NCI-H1092 (cell line): ENCODE measurements at regions not wholly inside any gene's neighbourhood (a gene's known extent, or its start where the extent isn't known, plus 50 kb on each side); places are given as distances from the start of the nearest gene placed in this dataset.
A peak's percentile ranks its signal among the peaks of the same experiment; 100 is the strongest.

ENCODE experiments used
- DNase-seq: peaks from one replicate; lab custom pipeline; 2025; lab: John Stamatoyannopoulos, UW

- DNase-seq, result no peak
These were observed 703.5 kb downstream of the PDHA2 start for GRCh38 chr4:96543346-96543745.

GRCh38 chr4:96558466-96558865 lies 718.6 kb downstream of the PDHA2 start:
- DNase-seq, result no peak

GRCh38 chr4:96566755-96567154 lies 726.9 kb downstream of the PDHA2 start:
- DNase-seq, result no peak

GRCh38 chr4:96585304-96585703 lies 745.4 kb downstream of the PDHA2 start:
- DNase-seq, result no peak

- peak; percentile 31 for DNase-seq
These were observed 753.5 kb downstream of the PDHA2 start for GRCh38 chr4:96593422-96593821.

GRCh38 chr4:96598465-96598864 lies 758.6 kb downstream of the PDHA2 start:
- no peak for DNase-seq

GRCh38 chr4:96599752-96600151 lies 759.9 kb downstream of the PDHA2 start:
- DNase-seq, result no peak

GRCh38 chr4:96602661-96603060 lies 762.8 kb downstream of the PDHA2 start:
- DNase-seq, result no peak

- DNase-seq, result no peak
These were observed 763.7 kb downstream of the PDHA2 start for GRCh38 chr4:96603641-96604040.

GRCh38 chr4:96606451-96606850 lies 766.6 kb downstream of the PDHA2 start:
- no peak for DNase-seq

- no peak for DNase-seq
These were observed 786.1 kb downstream of the PDHA2 start for GRCh38 chr4:96626023-96626422.

GRCh38 chr4:96630839-96631238 lies 790.9 kb downstream of the PDHA2 start:
- no peak for DNase-seq

- no peak for DNase-seq
These were observed 798.1 kb downstream of the PDHA2 start for GRCh38 chr4:96637971-96638412.

GRCh38 chr4:96639932-96640331 lies 800.0 kb downstream of the PDHA2 start:
- no peak for DNase-seq

- DNase-seq, result no peak
These were observed 802.6 kb downstream of the PDHA2 start for GRCh38 chr4:96642490-96642889.

GRCh38 chr4:96646146-96646545 lies 806.3 kb downstream of the PDHA2 start:
- DNase-seq, result no peak

- no peak for DNase-seq
These were observed 809.6 kb downstream of the PDHA2 start for GRCh38 chr4:96649536-96649935.

GRCh38 chr4:96652158-96652557 lies 812.3 kb downstream of the PDHA2 start:
- no peak for DNase-seq

GRCh38 chr4:96652821-96653220 lies 812.9 kb downstream of the PDHA2 start:
- no peak for DNase-seq

- no peak for DNase-seq
These were observed 814.2 kb downstream of the PDHA2 start for GRCh38 chr4:96654045-96654444.

- no peak for DNase-seq
These were observed 830.5 kb downstream of the PDHA2 start for GRCh38 chr4:96670381-96670780.

- no peak for DNase-seq
These were observed 835.5 kb downstream of the PDHA2 start for GRCh38 chr4:96675416-96675815.

- DNase-seq, result no peak
These were observed 836.0 kb downstream of the PDHA2 start for GRCh38 chr4:96675896-96676295.

GRCh38 chr4:96676754-96677435 lies 837.0 kb downstream of the PDHA2 start:
- DNase-seq, result no peak
